HEK293 (cell line): ENCODE measurements at regions not wholly inside any gene's neighbourhood (a gene's known extent, or its start where the extent isn't known, plus 50 kb on each side); places are given as distances from the start of the nearest gene placed in this dataset.

Experiments
- PBX3 ChIP-seq: sonication (generic); formaldehyde crosslinking; IDR thresholded peaks from 2 replicates; pipeline ENCODE4 v1.8.1; 2022; ENCODE audit warnings: mild to moderate bottlenecking, moderate library complexity, missing genetic modification reagents
- YY1 ChIP-seq: fragments of 450-650 bp; formaldehyde crosslinking; IDR thresholded peaks from 2 replicates; pipeline ENCODE4 v1.5.1; 2018; ENCODE audit warnings: missing biosample characterization, missing genetic modification characterization

DNA sequence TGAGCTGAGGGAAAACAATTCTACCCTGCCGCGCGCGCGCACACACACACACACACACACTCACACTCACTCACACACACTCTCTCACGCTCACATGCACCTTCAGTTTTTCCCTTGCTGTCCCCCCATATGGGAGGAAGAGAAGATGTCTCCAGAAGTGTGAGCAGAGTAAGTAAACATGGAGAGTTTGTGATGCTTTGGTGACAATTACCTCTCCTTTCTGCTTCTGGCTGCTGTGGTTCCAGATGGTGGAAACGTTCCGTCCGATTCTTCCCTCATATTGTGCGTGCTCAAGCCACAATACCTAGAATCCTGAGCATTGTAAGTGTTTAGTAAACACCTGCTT is 86.7 kb downstream of the LINC00237 start:
- TF ChIP-seq PBX3 (CRISPR knock-in tag) (no peak), YY1 (tag by site-specific recombination) (no peak)
